ENCODE measurements at regions not wholly inside any gene's neighbourhood (a gene's known extent, or its start where the extent isn't known, plus 50 kb on each side); places are given as distances from the start of the nearest gene placed in this dataset.
A peak's percentile ranks its signal among the peaks of the same experiment; 100 is the strongest.

GRCh38 chr22:45096256-45096907 is 67.3 kb upstream of the NUP50 start:
- peak; percentile 79 for FAIRE-seq

- no peak for FAIRE-seq
Observed at GRCh38 chr22:45097061-45097460, 66.7 kb upstream of the NUP50 start.

GRCh38 chr22:45098056-45098455 is 65.7 kb upstream of the NUP50 start:
- no peak for FAIRE-seq

GRCh38 chr22:45099961-45100360 is 63.8 kb upstream of the NUP50 start:
- FAIRE-seq = no peak

GRCh38 chr22:45101515-45102227 is 62.1 kb upstream of the NUP50 start:
- FAIRE-seq = no peak

- no peak for FAIRE-seq
Observed at GRCh38 chr22:45102896-45103420, 60.8 kb upstream of the NUP50 start.

GRCh38 chr22:45103756-45104155 is 60.0 kb upstream of the NUP50 start:
- FAIRE-seq = no peak

- FAIRE-seq = no peak
Observed at GRCh38 chr22:45104313-45104712, 59.4 kb upstream of the NUP50 start.

- FAIRE-seq = no peak
Observed at GRCh38 chr22:45105281-45105702, 58.4 kb upstream of the NUP50 start.

GRCh38 chr22:45107671-45108070 is 56.1 kb upstream of the NUP50 start:
- FAIRE-seq = no peak

GRCh38 chr22:45112136-45112879 is 51.4 kb upstream of the NUP50 start:
- FAIRE-seq = no peak
